GM21786 (cell line): ENCODE measurements at regions not wholly inside any gene's neighbourhood (a gene's known extent, or its start where the extent isn't known, plus 50 kb on each side); places are given as distances from the start of the nearest gene placed in this dataset.

Source experiments
- ATAC-seq: cut with Tn5 transposase; IDR thresholded peaks from one replicate; pipeline ENCODE4 v1.9.1; 2021; ENCODE audit not compliant: unreplicated experiment

DNA sequence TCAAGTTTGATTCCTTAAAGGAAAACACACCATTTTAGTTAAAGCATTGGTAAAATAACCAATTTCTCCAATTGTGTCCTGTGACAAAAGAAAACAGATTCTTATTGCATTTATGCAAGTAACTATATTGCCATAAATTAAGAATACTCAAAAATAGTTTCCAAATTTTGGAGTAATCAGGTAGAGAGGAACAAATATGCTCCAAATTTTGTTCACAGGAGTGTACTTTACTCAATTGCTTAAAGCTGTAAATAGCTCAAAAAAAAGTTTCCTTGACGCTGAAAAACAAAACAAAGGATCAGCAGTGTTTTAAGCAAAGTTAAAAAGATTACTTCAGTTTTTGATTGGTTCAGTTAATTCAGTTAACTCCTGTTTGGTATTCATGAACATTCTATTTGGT is 52.2 kb upstream of the INHBA start:
- no peak for ATAC-seq

DNA sequence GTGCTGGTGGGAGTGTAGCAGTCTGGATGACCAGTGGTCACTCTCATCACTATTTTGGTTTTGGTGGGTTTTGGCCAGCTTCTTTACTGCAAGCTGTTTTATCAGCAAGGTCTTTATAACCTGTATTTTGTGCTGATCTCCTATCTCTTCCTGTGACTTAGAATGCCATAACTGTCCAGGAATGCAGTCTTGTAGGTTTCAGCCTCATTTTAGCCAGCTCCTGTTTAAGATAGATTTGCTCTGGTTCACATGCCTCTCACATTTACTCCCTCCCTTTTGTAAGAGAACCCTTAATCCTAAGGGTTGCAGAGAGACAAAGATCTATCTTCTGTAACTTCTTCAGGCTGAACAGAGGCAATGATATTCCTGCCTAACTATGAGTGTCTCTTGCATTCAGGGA is 51.2 kb upstream of the INHBA start:
- ATAC-seq, result no peak
